ENCODE measurements at regions not wholly inside any gene's neighbourhood (a gene's known extent, or its start where the extent isn't known, plus 50 kb on each side); places are given as distances from the start of the nearest gene placed in this dataset.
"Not testable (repeated sequence)": the region's sequence is repeated elsewhere in the genome, so short reads cannot be mapped to it uniquely, and the experiment has no call there.

DNA sequence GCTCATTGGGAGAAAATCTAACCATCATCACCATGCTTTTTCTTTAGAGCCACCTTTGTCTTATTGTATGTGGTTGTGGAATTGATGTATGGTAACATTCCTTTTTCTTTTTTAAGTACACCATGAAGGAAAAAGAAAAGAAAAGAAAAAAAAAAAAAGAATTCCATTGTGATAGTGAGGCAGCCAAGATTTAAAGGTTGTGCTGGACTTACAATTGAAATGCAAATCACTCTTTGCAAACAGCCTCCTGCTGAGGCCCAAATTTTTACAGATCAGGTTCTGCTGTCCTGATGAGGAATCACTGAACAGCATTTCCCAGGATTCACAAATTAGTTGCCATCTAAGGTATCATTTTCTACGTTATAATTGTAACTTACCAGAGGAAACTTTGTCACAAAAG, 1101.0 kb upstream of the FANCL start:
- no peak overlapping the region for H3K4me3 ChIP-seq (ENCODE audit: low read depth, low read length)
- TF ChIP-seq, protein P1, sequence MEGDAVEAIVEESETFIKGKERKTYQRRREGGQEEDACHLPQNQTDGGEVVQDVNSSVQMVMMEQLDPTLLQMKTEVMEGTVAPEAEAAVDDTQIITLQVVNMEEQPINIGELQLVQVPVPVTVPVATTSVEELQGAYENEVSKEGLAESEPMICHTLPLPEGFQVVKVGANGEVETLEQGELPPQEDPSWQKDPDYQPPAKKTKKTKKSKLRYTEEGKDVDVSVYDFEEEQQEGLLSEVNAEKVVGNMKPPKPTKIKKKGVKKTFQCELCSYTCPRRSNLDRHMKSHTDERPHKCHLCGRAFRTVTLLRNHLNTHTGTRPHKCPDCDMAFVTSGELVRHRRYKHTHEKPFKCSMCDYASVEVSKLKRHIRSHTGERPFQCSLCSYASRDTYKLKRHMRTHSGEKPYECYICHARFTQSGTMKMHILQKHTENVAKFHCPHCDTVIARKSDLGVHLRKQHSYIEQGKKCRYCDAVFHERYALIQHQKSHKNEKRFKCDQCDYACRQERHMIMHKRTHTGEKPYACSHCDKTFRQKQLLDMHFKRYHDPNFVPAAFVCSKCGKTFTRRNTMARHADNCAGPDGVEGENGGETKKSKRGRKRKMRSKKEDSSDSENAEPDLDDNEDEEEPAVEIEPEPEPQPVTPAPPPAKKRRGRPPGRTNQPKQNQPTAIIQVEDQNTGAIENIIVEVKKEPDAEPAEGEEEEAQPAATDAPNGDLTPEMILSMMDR (IDR thresholded peaks at IDR 0.05; ENCODE audit: control insufficient read depth, extremely low read depth, insufficient read depth) = no peak
- DNase-seq (ENCODE audit: low read depth) = no peak

DNA sequence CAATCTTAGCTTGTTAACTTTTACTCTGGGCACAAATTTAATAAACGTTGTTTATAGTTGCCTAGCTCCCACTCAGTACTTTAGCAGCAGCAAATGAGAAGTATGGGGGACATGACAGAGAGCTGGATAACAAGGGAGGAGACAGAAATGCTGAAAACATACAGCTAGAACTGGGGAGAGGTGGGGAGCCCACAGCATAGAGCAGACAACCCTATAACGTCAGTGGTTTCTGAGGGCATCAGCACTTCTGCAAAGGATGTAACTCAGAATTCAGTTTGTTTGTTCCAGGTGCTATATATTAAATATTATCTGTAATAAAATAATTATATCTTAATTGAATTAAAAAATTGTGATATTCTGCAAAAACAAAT, 1098.7 kb upstream of the FANCL start:
- DNase-seq (ENCODE audit: low read depth) = no peak
- H3K4me3 ChIP-seq (ENCODE audit: low read depth, low read length) = no peak overlapping the region
- TF ChIP-seq, protein P1 (IDR thresholded peaks at IDR 0.05; ENCODE audit: control insufficient read depth, extremely low read depth, insufficient read depth) = no peak

DNA sequence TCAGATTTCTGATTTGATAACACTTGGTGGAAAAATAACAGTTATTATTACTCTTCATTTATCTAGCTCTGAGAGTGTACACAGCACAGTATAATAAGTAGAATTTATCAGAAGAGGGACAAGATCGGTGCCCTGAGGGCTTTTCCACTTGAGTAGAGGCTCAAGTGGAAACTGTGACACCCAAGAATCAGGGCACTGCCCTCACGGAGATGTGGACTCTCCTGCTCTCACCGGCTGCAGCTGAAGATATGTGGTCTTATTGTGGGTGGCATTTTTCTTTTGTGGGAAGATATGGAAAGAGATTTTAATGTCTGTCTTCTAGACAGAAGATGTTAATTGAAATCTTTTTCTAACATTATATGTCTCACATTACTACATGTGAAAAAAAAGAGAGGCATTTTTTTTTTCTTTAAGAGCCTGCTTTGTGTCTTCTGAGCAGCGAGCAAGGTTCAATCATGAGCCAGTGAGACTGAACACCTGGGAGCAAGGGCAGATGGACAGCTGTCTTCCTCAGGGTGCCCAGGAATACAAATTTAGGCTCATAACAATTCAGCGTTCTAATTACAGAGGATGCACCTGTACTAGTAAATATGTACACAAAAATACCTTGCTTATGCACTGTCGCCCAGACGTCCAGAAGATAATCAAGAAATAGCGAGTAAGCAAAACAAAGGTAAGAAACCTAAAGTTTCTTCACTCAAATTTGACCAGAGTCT, 1098.2 kb upstream of the FANCL start:
- H3K4me3 ChIP-seq (ENCODE audit: low read depth, low read length) = no peak overlapping the region
- no peak for DNase-seq (ENCODE audit: low read depth)
- TF ChIP-seq, protein P1 (IDR thresholded peaks at IDR 0.05; ENCODE audit: control insufficient read depth, extremely low read depth, insufficient read depth) = no peak

DNA sequence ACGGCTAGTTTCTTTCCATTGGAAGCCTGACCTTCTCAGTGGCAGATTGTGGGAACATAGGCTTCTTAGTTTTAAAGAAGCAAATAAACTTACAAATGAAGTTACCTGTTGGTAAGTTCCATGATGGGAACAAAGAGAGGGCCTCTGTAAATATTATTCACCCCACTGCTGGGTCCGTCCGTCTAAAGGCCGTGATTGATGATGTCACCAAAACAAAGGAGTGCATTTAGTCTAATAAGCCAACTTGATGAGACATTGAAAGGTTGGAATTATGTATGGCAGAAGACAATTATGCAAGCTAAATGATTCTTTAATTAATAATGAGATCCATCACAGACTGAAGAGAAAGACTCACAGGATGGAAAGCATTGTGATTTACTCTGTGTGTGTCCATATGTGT, 1091.9 kb upstream of the FANCL start:
- no peak for DNase-seq (ENCODE audit: low read depth)
- TF ChIP-seq, protein P1 (IDR thresholded peaks at IDR 0.05; ENCODE audit: control insufficient read depth, extremely low read depth, insufficient read depth) = no peak
- no peak overlapping the region for H3K4me3 ChIP-seq (ENCODE audit: low read depth, low read length)

DNA sequence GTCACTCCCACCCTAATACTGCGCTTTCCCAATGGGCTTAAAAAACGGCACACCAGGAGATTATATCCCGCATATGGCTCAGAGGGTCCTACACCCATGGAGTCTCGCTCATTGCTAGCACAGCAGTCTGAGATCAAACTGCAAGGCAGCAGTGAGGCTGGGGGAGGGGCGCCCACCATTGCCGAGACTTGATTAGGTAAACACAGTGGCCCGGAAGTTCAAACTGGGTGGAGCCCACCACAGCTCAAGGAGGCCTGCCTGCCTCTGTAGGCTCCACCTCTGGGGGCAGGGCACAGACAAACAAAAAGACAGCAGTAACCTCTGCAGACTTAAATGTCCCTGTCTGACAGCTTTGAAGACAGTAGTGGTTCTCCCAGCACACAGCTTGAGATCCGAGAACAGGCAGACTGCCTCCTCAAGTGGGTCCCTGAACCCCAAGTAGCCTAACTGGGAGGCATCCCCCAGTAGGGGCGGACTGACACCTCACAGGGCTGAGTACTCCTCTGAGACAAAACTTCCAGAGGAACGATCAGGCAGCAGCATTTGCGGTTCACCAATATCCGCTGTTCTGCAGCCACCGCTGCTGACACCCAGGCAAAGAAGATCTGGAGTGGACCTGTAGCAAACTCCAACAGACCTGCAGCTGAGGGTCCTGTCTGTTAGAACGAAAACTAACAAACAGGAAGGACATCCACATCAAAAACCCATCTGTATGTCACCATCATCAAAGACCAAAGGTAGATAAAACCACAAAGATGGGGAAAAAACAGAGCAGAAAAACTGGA, 1085.6 kb upstream of the FANCL start:
- not testable (repeated sequence) for H3K4me3 ChIP-seq (ENCODE audit: low read depth, low read length); DNase-seq (ENCODE audit: low read depth)

DNA sequence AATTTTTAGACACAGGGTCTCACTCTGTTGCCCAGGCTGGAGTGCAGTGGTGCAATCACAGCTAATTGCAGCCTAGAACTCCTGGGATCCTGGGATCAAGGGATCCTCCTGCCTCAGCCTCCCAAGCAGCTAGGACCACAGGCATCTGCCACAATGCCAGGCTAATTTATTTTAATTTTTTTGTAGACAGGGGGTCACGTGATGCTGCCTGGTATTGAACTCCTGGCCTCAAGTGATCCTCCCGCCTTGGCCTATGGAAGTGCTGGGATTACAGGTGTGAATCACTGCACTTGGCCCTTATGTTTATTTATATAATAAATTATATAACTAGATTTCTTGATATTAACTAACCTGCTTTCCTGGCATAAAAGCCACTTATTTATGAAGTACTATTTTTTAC, 1081.7 kb upstream of the FANCL start:
- no peak for DNase-seq (ENCODE audit: low read depth)
- H3K4me3 ChIP-seq (ENCODE audit: low read depth, low read length) = no peak overlapping the region
- TF ChIP-seq, protein P1 (IDR thresholded peaks at IDR 0.05; ENCODE audit: control insufficient read depth, extremely low read depth, insufficient read depth) = no peak

DNA sequence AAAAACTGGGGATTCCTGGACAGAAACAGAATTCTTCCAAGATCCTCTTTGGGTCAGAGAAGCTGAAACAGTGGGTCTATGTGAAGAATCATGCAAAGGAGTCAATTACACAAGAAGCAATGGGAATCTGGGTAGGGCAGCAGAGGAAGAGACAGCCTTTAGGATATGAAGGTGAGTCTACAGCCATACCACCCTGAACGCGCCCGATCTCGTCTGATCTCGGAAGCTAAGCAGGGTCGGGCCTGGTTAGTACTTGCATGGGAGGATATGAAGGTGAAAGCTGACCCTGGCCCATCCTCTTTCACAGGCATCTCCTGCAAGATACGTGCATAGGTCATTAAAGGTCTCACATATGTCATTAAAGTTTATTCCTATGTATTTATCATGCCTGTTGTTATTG, 1080.9 kb upstream of the FANCL start:
- TF ChIP-seq, protein P1 (IDR thresholded peaks at IDR 0.05; ENCODE audit: control insufficient read depth, extremely low read depth, insufficient read depth) = no peak
- no peak for DNase-seq (ENCODE audit: low read depth)
- H3K4me3 ChIP-seq (ENCODE audit: low read depth, low read length) = no peak overlapping the region
